Nephron progenitor cell (in vitro differentiated cells): ENCODE measurements at regions not wholly inside any gene's neighbourhood (a gene's known extent, or its start where the extent isn't known, plus 50 kb on each side); places are given as distances from the start of the nearest gene placed in this dataset.

Experiments
- DNase-seq: peaks from one replicate; pipeline ENCODE4 v3.0.0; 2021
- H3K27ac Mint-ChIP-seq: 2 replicates; pipeline ENCODE4 v1.8.0; 2021; ENCODE audit warnings: mild to moderate bottlenecking, moderate library complexity, mixed read lengths
- H3K27me3 Mint-ChIP-seq: 2 replicates; pipeline ENCODE4 v1.8.0; 2021; ENCODE audit warnings: mild to moderate bottlenecking, low read depth, mixed read lengths; ENCODE audit not compliant: poor library complexity
- H3K36me3 Mint-ChIP-seq: 2 replicates; pipeline ENCODE4 v1.8.0; 2021; ENCODE audit warnings: low read depth, mixed read lengths
- H3K4me1 Mint-ChIP-seq: 2 replicates; pipeline ENCODE4 v1.8.0; 2021; ENCODE audit warnings: mixed read lengths
- H3K4me3 Mint-ChIP-seq: 2 replicates; pipeline ENCODE4 v1.8.0; 2021; ENCODE audit warnings: mild to moderate bottlenecking, moderate library complexity, mixed read lengths
- H3K9me3 Mint-ChIP-seq: 2 replicates; pipeline ENCODE4 v1.8.0; 2021; ENCODE audit warnings: mild to moderate bottlenecking, moderate library complexity, mixed read lengths
- TF ChIP-seq, protein P1 (sequence below): fragments of 200-600 bp; sonication (generic); IDR thresholded peaks from 2 replicates; pipeline ENCODE4 v1.5.0; 2021; ENCODE audit warnings: antibody characterized with exemption

- Mint-ChIP-seq H3K9me3 (no peaks in the 10 kb centered on the region), H3K4me1 (peaks cover 48% of the 10 kb centered on the region), H3K27ac (peak overlapping the region; percentile 91), H3K4me3 (peak overlapping the region; percentile 47), H3K36me3 (no peaks in the 10 kb centered on the region), H3K27me3 (peaks cover 29% of the 10 kb centered on the region)
- TF ChIP-seq, protein P1, sequence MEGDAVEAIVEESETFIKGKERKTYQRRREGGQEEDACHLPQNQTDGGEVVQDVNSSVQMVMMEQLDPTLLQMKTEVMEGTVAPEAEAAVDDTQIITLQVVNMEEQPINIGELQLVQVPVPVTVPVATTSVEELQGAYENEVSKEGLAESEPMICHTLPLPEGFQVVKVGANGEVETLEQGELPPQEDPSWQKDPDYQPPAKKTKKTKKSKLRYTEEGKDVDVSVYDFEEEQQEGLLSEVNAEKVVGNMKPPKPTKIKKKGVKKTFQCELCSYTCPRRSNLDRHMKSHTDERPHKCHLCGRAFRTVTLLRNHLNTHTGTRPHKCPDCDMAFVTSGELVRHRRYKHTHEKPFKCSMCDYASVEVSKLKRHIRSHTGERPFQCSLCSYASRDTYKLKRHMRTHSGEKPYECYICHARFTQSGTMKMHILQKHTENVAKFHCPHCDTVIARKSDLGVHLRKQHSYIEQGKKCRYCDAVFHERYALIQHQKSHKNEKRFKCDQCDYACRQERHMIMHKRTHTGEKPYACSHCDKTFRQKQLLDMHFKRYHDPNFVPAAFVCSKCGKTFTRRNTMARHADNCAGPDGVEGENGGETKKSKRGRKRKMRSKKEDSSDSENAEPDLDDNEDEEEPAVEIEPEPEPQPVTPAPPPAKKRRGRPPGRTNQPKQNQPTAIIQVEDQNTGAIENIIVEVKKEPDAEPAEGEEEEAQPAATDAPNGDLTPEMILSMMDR = no peak
- peak; percentile 4 for DNase-seq
These were observed 161.1 kb upstream of the ZMIZ1 start for GRCh38 chr10:78907551-78908211.

GRCh38 chr10:78909221-78909620 is 159.5 kb upstream of the ZMIZ1 start:
- Mint-ChIP-seq H3K27ac (peak overlapping the region; percentile 14), H3K4me3 (peak overlapping the region; percentile 14)

GRCh38 chr10:78910021-78910420 is 158.7 kb upstream of the ZMIZ1 start:
- Mint-ChIP-seq H3K36me3 (no peaks in the 10 kb centered on the region), H3K27ac (no peak overlapping the region), H3K27me3 (peaks cover 46% of the 10 kb centered on the region), H3K9me3 (no peaks in the 10 kb centered on the region), H3K4me3 (no peak overlapping the region), H3K4me1 (peaks cover 49% of the 10 kb centered on the region)
- DNase-seq = no peak
- TF ChIP-seq, protein P1 = no peak

More at GRCh38 chr10:78909221-78909620, 159.5 kb upstream of the ZMIZ1 start:
- DNase-seq = no peak
- H3K27me3 Mint-ChIP-seq = peaks cover 40% of the 10 kb centered on the region
- no peaks in the 10 kb centered on the region for H3K9me3 Mint-ChIP-seq
- TF ChIP-seq, protein P1 = no peak
- peaks cover 50% of the 10 kb centered on the region for H3K4me1 Mint-ChIP-seq
- H3K36me3 Mint-ChIP-seq = no peaks in the 10 kb centered on the region

DNA sequence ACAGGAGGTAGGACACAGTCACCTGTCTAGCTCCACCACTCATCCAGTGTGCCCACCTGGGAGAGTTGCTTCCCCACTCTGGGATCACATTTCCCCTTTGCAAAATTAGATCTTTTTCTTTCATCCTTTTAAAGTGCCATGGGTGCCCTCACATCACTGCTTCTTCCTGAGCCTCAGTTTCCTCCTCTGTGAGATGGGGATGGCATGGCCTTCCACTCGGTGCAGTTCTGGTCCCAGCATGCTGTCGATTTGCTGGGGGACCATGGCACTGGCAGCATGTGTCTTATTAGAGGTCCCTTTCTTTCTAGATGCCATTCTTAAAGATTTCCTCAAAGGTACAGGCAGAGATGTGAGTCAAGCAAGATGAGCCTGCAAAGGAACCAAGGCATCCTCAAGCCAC is 158.3 kb upstream of the ZMIZ1 start:
- H3K4me3 Mint-ChIP-seq = no peak overlapping the region
- H3K36me3 Mint-ChIP-seq = no peaks in the 10 kb centered on the region
- no peaks in the 10 kb centered on the region for H3K9me3 Mint-ChIP-seq
- TF ChIP-seq, protein P1 = no peak
- no peak overlapping the region for H3K27ac Mint-ChIP-seq
- peaks cover 46% of the 10 kb centered on the region for H3K27me3 Mint-ChIP-seq
- DNase-seq = no peak
- peaks cover 44% of the 10 kb centered on the region for H3K4me1 Mint-ChIP-seq

- Mint-ChIP-seq H3K27me3 (peaks cover 46% of the 10 kb centered on the region), H3K36me3 (no peaks in the 10 kb centered on the region), H3K27ac (no peak overlapping the region), H3K4me3 (no peak overlapping the region), H3K9me3 (no peaks in the 10 kb centered on the region), H3K4me1 (peaks cover 44% of the 10 kb centered on the region)
- TF ChIP-seq, protein P1 = no peak
- no peak for DNase-seq
These were observed 157.9 kb upstream of the ZMIZ1 start for GRCh38 chr10:78910886-78911285.
